Glomerular endothelial cell (primary cell): ENCODE measurements at regions not wholly inside any gene's neighbourhood (a gene's known extent, or its start where the extent isn't known, plus 50 kb on each side); places are given as distances from the start of the nearest gene placed in this dataset.
"Not testable (repeated sequence)": the region's sequence is repeated elsewhere in the genome, so short reads cannot be mapped to it uniquely, and the experiment has no call there.

Source experiments
- DNase-seq: peaks from one replicate; pipeline ENCODE4 v3.0.0-alpha.2; 2011; ENCODE audit warnings: low read depth, low spot score; ENCODE audit errors: extremely low read depth

- DNase-seq, result no peak
These were observed 272.1 kb upstream of the DUSP10 start for GRCh38 chr1:222014001-222014400.

GRCh38 chr1:222012816-222013215, 270.9 kb upstream of the DUSP10 start:
- DNase-seq, result no peak

- no peak for DNase-seq
These were observed 268.4 kb upstream of the DUSP10 start for GRCh38 chr1:222010306-222010705.

GRCh38 chr1:222009105-222009730, 267.3 kb upstream of the DUSP10 start:
- no peak for DNase-seq

GRCh38 chr1:222006715-222007114, 264.8 kb upstream of the DUSP10 start:
- DNase-seq, result no peak

- DNase-seq, result no peak
These were observed 262.9 kb upstream of the DUSP10 start for GRCh38 chr1:222004784-222005183.

GRCh38 chr1:222004034-222004433, 262.1 kb upstream of the DUSP10 start:
- no peak for DNase-seq

- no peak for DNase-seq
These were observed 260.6 kb upstream of the DUSP10 start for GRCh38 chr1:222002503-222002902.

- DNase-seq, result no peak
These were observed 258.2 kb upstream of the DUSP10 start for GRCh38 chr1:222000131-222000530.

- no peak for DNase-seq
These were observed 256.9 kb upstream of the DUSP10 start for GRCh38 chr1:221998781-221999180.

GRCh38 chr1:221998186-221998612, 256.3 kb upstream of the DUSP10 start:
- DNase-seq, result no peak

GRCh38 chr1:221997012-221997411, 255.1 kb upstream of the DUSP10 start:
- not testable (repeated sequence) for DNase-seq

GRCh38 chr1:221994939-221995338, 253.1 kb upstream of the DUSP10 start:
- no peak for DNase-seq

GRCh38 chr1:221994274-221994698, 252.4 kb upstream of the DUSP10 start:
- no peak for DNase-seq

- DNase-seq, result no peak
These were observed 251.6 kb upstream of the DUSP10 start for GRCh38 chr1:221993444-221993948.

GRCh38 chr1:221992427-221992826, 250.5 kb upstream of the DUSP10 start:
- no peak for DNase-seq

- no peak for DNase-seq
These were observed 249.3 kb upstream of the DUSP10 start for GRCh38 chr1:221991221-221991620.

- DNase-seq, result no peak
These were observed 247.9 kb upstream of the DUSP10 start for GRCh38 chr1:221989741-221990140.

- DNase-seq, result no peak
These were observed 246.9 kb upstream of the DUSP10 start for GRCh38 chr1:221988829-221989228.

- no peak for DNase-seq
These were observed 246.1 kb upstream of the DUSP10 start for GRCh38 chr1:221987860-221988520.

- no peak for DNase-seq
These were observed 241.6 kb upstream of the DUSP10 start for GRCh38 chr1:221983444-221983843.

- no peak for DNase-seq
These were observed 239.6 kb upstream of the DUSP10 start for GRCh38 chr1:221981461-221981860.
